ENCODE measurements at regions not wholly inside any gene's neighbourhood (a gene's known extent, or its start where the extent isn't known, plus 50 kb on each side); places are given as distances from the start of the nearest gene placed in this dataset.

- 100% methylated on average over 1 of the region's 2 CpGs for WGBS
- no peak overlapping the region for H2AK5ac ChIP-seq (ENCODE audit: low read length, severe bottlenecking)
- no peaks in the 10 kb centered on the region for H3K36me3 ChIP-seq (ENCODE audit: control insufficient read depth in 1 of 2, insufficient read depth in 2 of 2, low read depth in 1 of 2, low read length in 2 of 2)
Observed at GRCh38 chr5:16000056-16000455, 179.5 kb downstream of the MARCHF11 start.

DNA sequence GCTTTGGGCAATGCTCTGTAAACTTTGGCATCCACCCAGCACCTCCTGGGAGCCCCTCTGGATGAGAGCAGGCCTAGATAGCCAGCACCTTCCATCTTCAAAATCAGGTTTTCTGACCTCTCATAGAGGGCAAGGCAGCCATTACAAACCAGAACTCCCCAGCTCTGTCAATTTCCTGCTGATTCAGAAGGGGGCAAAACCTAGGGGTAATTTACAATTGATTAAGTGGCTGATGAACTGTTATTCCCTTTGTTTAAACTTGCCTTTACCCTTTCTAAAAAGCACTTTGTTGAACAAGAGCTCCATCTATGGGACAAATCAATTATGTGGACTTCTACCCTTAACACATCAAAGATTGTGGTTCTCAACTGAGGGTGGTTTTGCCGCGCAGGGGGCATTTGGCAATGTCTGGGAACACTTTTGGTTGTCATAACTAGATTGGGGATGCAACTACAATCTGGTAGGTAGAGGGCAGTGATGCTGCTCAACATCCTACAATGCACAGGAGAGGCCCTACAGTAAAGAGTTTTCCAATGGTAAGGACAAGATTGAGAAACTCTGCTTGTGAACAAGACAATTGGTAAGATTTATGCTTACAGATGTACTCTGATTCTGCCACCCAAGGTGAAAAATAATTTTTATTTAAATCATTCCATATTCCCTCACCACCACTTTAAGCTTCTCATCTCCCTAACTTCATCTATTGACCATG, 184.1 kb downstream of the MARCHF11 start:
- no peak overlapping the region for H2AFZ ChIP-seq (ENCODE audit: low read depth, low read length)
- no peak overlapping the region for H3K9ac ChIP-seq (ENCODE audit: low read length)
- H2BK120ac ChIP-seq (ENCODE audit: low read depth, low read length): no peak overlapping the region
- no peak overlapping the region for H3K14ac ChIP-seq (ENCODE audit: low read length in 2 of 2)
- DNase-seq: peak; percentile 49
- no peaks in the 10 kb centered on the region for H3K36me3 ChIP-seq (ENCODE audit: control insufficient read depth in 1 of 2, insufficient read depth in 2 of 2, low read depth in 1 of 2, low read length in 2 of 2)
- no peak overlapping the region for H3K23ac ChIP-seq (ENCODE audit: low read length in 2 of 2)
- no peak overlapping the region for H3K27ac ChIP-seq (ENCODE audit: low read length, poor library complexity, severe bottlenecking)
- no peak overlapping the region for H2BK15ac ChIP-seq (ENCODE audit: low read depth, poor library complexity, severe bottlenecking)
- H3K4me3 ChIP-seq (ENCODE audit: insufficient read depth in 1 of 2, low read depth in 1 of 2, low read length in 2 of 2): no peak overlapping the region
- 34% methylated on average over 2 of the region's 2 CpGs for WGBS
- H3K4me1 ChIP-seq (ENCODE audit: control insufficient read depth, insufficient read depth, low read depth, low read length): peaks cover 2% of the 10 kb centered on the region
- H3K4ac ChIP-seq (ENCODE audit: low read depth in 1 of 2, low read length in 2 of 2): no peak overlapping the region
- H2BK5ac ChIP-seq (ENCODE audit: low read depth, low read length, poor library complexity, severe bottlenecking): no peak overlapping the region
- H2AK5ac ChIP-seq (ENCODE audit: low read length, severe bottlenecking): no peak overlapping the region
- peaks cover 0 to 10% of the 10 kb centered on the region in 2 experiments for H3K27me3 ChIP-seq (ENCODE audit: control insufficient read depth in 1 of 2, insufficient read depth in 1 of 2, low read length in 2 of 2)
- no peak overlapping the region for H4K8ac ChIP-seq (ENCODE audit: low read length)
- H4K91ac ChIP-seq (ENCODE audit: low read length): no peak overlapping the region
- peaks cover 20% of the 10 kb centered on the region for H3K9me3 ChIP-seq (ENCODE audit: control insufficient read depth, low read length)
- no peak overlapping the region for H3K18ac ChIP-seq (ENCODE audit: low read depth in 1 of 2, low read length in 2 of 2)
- no peaks in the 10 kb centered on the region for H3K79me1 ChIP-seq (replicated peaks; ENCODE audit: low read length, poor library complexity, severe bottlenecking)
- no peak overlapping the region for H2BK12ac ChIP-seq (ENCODE audit: low read length in 2 of 2)
- H3K4me2 ChIP-seq (ENCODE audit: low read length, poor library complexity, severe bottlenecking): no peak overlapping the region

More at GRCh38 chr5:16000056-16000455, 179.5 kb downstream of the MARCHF11 start:
- Histone ChIP-seq H2BK120ac (ENCODE audit: low read depth, low read length) (no peak overlapping the region), H2BK15ac (ENCODE audit: low read depth, poor library complexity, severe bottlenecking) (no peak overlapping the region), H3K4ac (ENCODE audit: low read depth in 1 of 2, low read length in 2 of 2) (no peak overlapping the region), H3K9ac (ENCODE audit: low read length) (no peak overlapping the region), H3K4me3 (ENCODE audit: insufficient read depth in 1 of 2, low read depth in 1 of 2, low read length in 2 of 2) (no peak overlapping the region), H2AFZ (ENCODE audit: low read depth, low read length) (no peak overlapping the region), H3K14ac (ENCODE audit: low read length in 2 of 2) (no peak overlapping the region), H3K27ac (ENCODE audit: low read length, poor library complexity, severe bottlenecking) (no peak overlapping the region), H3K79me1 (replicated peaks; ENCODE audit: low read length, poor library complexity, severe bottlenecking) (no peaks in the 10 kb centered on the region), H3K4me2 (ENCODE audit: low read length, poor library complexity, severe bottlenecking) (no peak overlapping the region), H4K8ac (ENCODE audit: low read length) (no peak overlapping the region), H3K9me3 (ENCODE audit: control insufficient read depth, low read length) (peaks cover 7% of the 10 kb centered on the region), H3K27me3 (ENCODE audit: control insufficient read depth in 1 of 2, insufficient read depth in 1 of 2, low read length in 2 of 2) (peaks cover 0 to 14% of the 10 kb centered on the region in 2 experiments), H2BK5ac (ENCODE audit: low read depth, low read length, poor library complexity, severe bottlenecking) (no peak overlapping the region), H3K4me1 (ENCODE audit: control insufficient read depth, insufficient read depth, low read depth, low read length) (peaks cover 2% of the 10 kb centered on the region), H4K91ac (ENCODE audit: low read length) (no peak overlapping the region), H2BK12ac (ENCODE audit: low read length in 2 of 2) (no peak overlapping the region), H3K18ac (ENCODE audit: low read depth in 1 of 2, low read length in 2 of 2) (no peak overlapping the region), H3K23ac (ENCODE audit: low read length in 2 of 2) (no peak overlapping the region)
- no peak for DNase-seq

GRCh38 chr5:15993919-15994318, 185.7 kb downstream of the MARCHF11 start:
- Histone ChIP-seq H3K9ac (ENCODE audit: low read length) (no peak overlapping the region), H3K36me3 (ENCODE audit: control insufficient read depth in 1 of 2, insufficient read depth in 2 of 2, low read depth in 1 of 2, low read length in 2 of 2) (no peaks in the 10 kb centered on the region), H2BK120ac (ENCODE audit: low read depth, low read length) (no peak overlapping the region), H2BK15ac (ENCODE audit: low read depth, poor library complexity, severe bottlenecking) (no peak overlapping the region), H2AK5ac (ENCODE audit: low read length, severe bottlenecking) (no peak overlapping the region), H3K27ac (ENCODE audit: low read length, poor library complexity, severe bottlenecking) (no peak overlapping the region), H3K4ac (ENCODE audit: low read depth in 1 of 2, low read length in 2 of 2) (no peak overlapping the region), H2AFZ (ENCODE audit: low read depth, low read length) (no peak overlapping the region), H3K14ac (ENCODE audit: low read length in 2 of 2) (no peak overlapping the region), H2BK5ac (ENCODE audit: low read depth, low read length, poor library complexity, severe bottlenecking) (no peak overlapping the region), H2BK12ac (ENCODE audit: low read length in 2 of 2) (no peak overlapping the region), H4K91ac (ENCODE audit: low read length) (no peak overlapping the region), H3K4me3 (ENCODE audit: insufficient read depth in 1 of 2, low read depth in 1 of 2, low read length in 2 of 2) (no peak overlapping the region), H3K27me3 (ENCODE audit: control insufficient read depth in 1 of 2, insufficient read depth in 1 of 2, low read length in 2 of 2) (no peaks in the 10 kb centered on the region), H3K4me2 (ENCODE audit: low read length, poor library complexity, severe bottlenecking) (no peak overlapping the region), H3K4me1 (ENCODE audit: control insufficient read depth, insufficient read depth, low read depth, low read length) (peaks cover 2% of the 10 kb centered on the region), H3K23ac (ENCODE audit: low read length in 2 of 2) (no peak overlapping the region), H3K18ac (ENCODE audit: low read depth in 1 of 2, low read length in 2 of 2) (no peak overlapping the region), H3K79me1 (replicated peaks; ENCODE audit: low read length, poor library complexity, severe bottlenecking) (no peaks in the 10 kb centered on the region), H3K9me3 (ENCODE audit: control insufficient read depth, low read length) (peaks cover 23% of the 10 kb centered on the region), H4K8ac (ENCODE audit: low read length) (no peak overlapping the region)
- peak; percentile 22 for DNase-seq

DNA sequence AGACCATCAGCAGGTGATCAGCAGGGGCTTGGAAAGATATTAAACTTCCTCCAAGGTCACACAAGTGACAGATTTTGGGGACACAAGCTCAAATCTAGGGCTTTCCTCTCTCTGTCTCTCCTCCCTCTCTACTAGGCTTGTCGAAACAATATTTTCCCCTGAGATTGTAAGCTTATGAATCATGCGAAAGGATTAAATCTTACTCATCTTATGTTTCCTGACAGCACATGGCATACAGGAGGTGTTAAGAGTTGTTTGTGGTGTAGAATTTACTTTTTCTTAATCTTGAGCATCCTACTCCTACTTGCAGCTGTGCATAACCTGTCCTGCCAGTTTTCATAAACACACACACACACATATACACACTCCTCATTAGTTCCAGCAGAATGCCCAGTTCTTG, 186.3 kb downstream of the MARCHF11 start:
- no peak overlapping the region for H2BK15ac ChIP-seq (ENCODE audit: low read depth, poor library complexity, severe bottlenecking)
- no peak overlapping the region for H2BK120ac ChIP-seq (ENCODE audit: low read depth, low read length)
- H3K4ac ChIP-seq (ENCODE audit: low read depth in 1 of 2, low read length in 2 of 2): no peak overlapping the region
- H3K9me3 ChIP-seq (ENCODE audit: control insufficient read depth, low read length): peaks cover 23% of the 10 kb centered on the region
- H3K4me3 ChIP-seq (ENCODE audit: insufficient read depth in 1 of 2, low read depth in 1 of 2, low read length in 2 of 2): no peak overlapping the region
- peak overlapping the region in 1 of 2 experiments; percentile 40 for H3K18ac ChIP-seq (ENCODE audit: low read depth in 1 of 2, low read length in 2 of 2)
- H4K8ac ChIP-seq (ENCODE audit: low read length): no peak overlapping the region
- H2AFZ ChIP-seq (ENCODE audit: low read depth, low read length): no peak overlapping the region
- DNase-seq: peak; percentile 41
- H4K91ac ChIP-seq (ENCODE audit: low read length): no peak overlapping the region
- H3K4me1 ChIP-seq (ENCODE audit: control insufficient read depth, insufficient read depth, low read depth, low read length): peaks cover 2% of the 10 kb centered on the region
- peak overlapping the region; percentile 43 for H3K4me2 ChIP-seq (ENCODE audit: low read length, poor library complexity, severe bottlenecking)
- no peak overlapping the region for H3K23ac ChIP-seq (ENCODE audit: low read length in 2 of 2)
- no peaks in the 10 kb centered on the region for H3K36me3 ChIP-seq (ENCODE audit: control insufficient read depth in 1 of 2, insufficient read depth in 2 of 2, low read depth in 1 of 2, low read length in 2 of 2)
- H3K79me1 ChIP-seq (replicated peaks; ENCODE audit: low read length, poor library complexity, severe bottlenecking): no peaks in the 10 kb centered on the region
- WGBS: no CpG with 5 or more reads among the region's 2 CpGs
- peak overlapping the region; percentile 92 for H2BK5ac ChIP-seq (ENCODE audit: low read depth, low read length, poor library complexity, severe bottlenecking)
- peak overlapping the region; percentile 95 for H3K27ac ChIP-seq (ENCODE audit: low read length, poor library complexity, severe bottlenecking)
- peak overlapping the region; percentile 41 for H2AK5ac ChIP-seq (ENCODE audit: low read length, severe bottlenecking)
- no peak overlapping the region for H3K14ac ChIP-seq (ENCODE audit: low read length in 2 of 2)
- H3K27me3 ChIP-seq (ENCODE audit: control insufficient read depth in 1 of 2, insufficient read depth in 1 of 2, low read length in 2 of 2): no peaks in the 10 kb centered on the region
- peak overlapping the region; percentile 0 for H3K9ac ChIP-seq (ENCODE audit: low read length)
- no peak overlapping the region for H2BK12ac ChIP-seq (ENCODE audit: low read length in 2 of 2)
